ENCODE measurements at regions not wholly inside any gene's neighbourhood (a gene's known extent, or its start where the extent isn't known, plus 50 kb on each side); places are given as distances from the start of the nearest gene placed in this dataset.

- TF ChIP-seq, protein P1, sequence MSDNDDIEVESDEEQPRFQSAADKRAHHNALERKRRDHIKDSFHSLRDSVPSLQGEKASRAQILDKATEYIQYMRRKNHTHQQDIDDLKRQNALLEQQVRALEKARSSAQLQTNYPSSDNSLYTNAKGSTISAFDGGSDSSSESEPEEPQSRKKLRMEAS (IDR thresholded peaks at IDR 0.05; ENCODE audit: low read depth, low read length): no peak
- TF ChIP-seq BACH1 (IDR thresholded peaks at IDR 0.05; ENCODE audit: borderline replicate concordance) (no peak), ETV6 (conservative IDR thresholded peaks at IDR 0.05 in 1 of 2, IDR thresholded peaks at IDR 0.05 in 1 of 2; ENCODE audit: borderline replicate concordance in 1 of 2, low read depth in 1 of 2) (no peak), MXI1 (IDR thresholded peaks at IDR 0.05; ENCODE audit: low read depth, low read length) (no peak), ESRRA (IDR thresholded peaks at IDR 0.05; ENCODE audit: low read length) (no peak), JUNB (IDR thresholded peaks at IDR 0.05) (no peak), RBBP5 (conservative IDR thresholded peaks at IDR 0.05) (no peak), HDAC6 (IDR thresholded peaks at IDR 0.05; ENCODE audit: unreplicated experiment) (no peak), RB1 (IDR thresholded peaks at IDR 0.05; ENCODE audit: borderline replicate concordance) (no peak)
- TF ChIP-seq, protein P2, sequence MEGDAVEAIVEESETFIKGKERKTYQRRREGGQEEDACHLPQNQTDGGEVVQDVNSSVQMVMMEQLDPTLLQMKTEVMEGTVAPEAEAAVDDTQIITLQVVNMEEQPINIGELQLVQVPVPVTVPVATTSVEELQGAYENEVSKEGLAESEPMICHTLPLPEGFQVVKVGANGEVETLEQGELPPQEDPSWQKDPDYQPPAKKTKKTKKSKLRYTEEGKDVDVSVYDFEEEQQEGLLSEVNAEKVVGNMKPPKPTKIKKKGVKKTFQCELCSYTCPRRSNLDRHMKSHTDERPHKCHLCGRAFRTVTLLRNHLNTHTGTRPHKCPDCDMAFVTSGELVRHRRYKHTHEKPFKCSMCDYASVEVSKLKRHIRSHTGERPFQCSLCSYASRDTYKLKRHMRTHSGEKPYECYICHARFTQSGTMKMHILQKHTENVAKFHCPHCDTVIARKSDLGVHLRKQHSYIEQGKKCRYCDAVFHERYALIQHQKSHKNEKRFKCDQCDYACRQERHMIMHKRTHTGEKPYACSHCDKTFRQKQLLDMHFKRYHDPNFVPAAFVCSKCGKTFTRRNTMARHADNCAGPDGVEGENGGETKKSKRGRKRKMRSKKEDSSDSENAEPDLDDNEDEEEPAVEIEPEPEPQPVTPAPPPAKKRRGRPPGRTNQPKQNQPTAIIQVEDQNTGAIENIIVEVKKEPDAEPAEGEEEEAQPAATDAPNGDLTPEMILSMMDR (IDR thresholded peaks at IDR 0.05 in 2 of 3, conservative IDR thresholded peaks at IDR 0.05 in 1 of 3; ENCODE audit: control insufficient read depth in 2 of 3, extremely low read depth in 1 of 3, insufficient read depth in 1 of 3, low read depth in 3 of 3, low read length in 3 of 3): no peak
- TF ChIP-seq, protein P3, sequence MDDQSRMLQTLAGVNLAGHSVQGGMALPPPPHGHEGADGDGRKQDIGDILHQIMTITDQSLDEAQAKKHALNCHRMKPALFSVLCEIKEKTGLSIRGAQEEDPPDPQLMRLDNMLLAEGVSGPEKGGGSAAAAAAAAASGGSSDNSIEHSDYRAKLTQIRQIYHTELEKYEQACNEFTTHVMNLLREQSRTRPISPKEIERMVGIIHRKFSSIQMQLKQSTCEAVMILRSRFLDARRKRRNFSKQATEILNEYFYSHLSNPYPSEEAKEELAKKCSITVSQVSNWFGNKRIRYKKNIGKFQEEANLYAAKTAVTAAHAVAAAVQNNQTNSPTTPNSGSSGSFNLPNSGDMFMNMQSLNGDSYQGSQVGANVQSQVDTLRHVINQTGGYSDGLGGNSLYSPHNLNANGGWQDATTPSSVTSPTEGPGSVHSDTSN (IDR thresholded peaks at IDR 0.05; ENCODE audit: insufficient replicate concordance, low read depth, low read length): no peak
These were observed 62.9 kb upstream of the SERPINE2 start for GRCh38 chr2:224101820-224102630.

All from GM12878 (cell line).